ENCODE measurements at regions not wholly inside any gene's neighbourhood (a gene's known extent, or its start where the extent isn't known, plus 50 kb on each side); places are given as distances from the start of the nearest gene placed in this dataset.

DNA sequence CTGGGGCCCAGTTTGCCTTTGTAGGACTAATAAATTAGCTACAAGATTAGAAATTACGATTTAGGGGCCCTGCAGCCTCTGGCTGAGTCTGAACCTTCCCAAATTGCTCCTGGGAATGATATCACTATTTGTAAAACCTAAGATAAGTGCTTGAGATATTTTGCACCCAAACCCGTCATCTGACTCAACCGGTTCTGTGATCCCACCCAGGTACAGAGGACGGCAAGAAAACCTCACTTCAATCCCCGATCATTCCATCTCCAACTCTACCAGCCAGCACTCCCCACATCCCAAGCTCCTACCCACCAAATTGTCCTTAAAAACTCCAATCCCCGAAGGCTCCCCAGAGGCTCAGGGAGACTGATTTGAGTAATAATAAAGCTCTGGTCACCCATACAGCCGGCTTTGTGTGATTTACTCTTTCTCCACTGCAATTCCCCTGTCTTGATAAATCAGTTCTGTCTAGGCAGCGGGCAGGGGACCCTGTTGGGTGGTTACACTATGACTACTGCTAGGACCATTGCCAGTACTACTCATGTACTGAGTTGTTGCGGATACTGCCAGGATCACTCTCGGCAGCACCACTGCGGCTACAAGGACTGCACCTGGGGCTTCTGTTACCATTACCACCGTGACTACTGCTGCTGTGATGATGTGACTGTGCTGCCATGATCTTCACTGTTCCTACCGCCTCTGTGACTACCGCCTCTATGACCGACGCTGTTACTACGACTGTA is 73.1 kb downstream of the IRF8 start:
- intact Hi-C loops (cut with DNase I; ENCODE audit: low total_unique reads) = no loop called here
- Histone ChIP-seq H3K9me3 (no peaks in the 10 kb centered on the region), H3K27me3 (no peaks in the 10 kb centered on the region), H3K4me1 (peaks cover 8% of the 10 kb centered on the region), H3K27ac (no peak overlapping the region), H3K36me3 (ENCODE audit: low read depth, missing control alignments) (no peaks in the 10 kb centered on the region), H3K4me3 (no peak overlapping the region)
- whole genome bisulfite sequencing, 2 donors = 86 to 91% methylated on average over 17 of the region's 17 CpGs
- TF ChIP-seq POLR2A (IDR thresholded peaks at IDR 0.05) = no peak
- no peak for TF ChIP-seq CTCF (IDR thresholded peaks at IDR 0.05)
- DNase-seq = no peak

- Histone ChIP-seq H3K9me3 (no peaks in the 10 kb centered on the region), H3K4me1 (peaks cover under 1% of the 10 kb centered on the region), H3K36me3 (ENCODE audit: low read depth, missing control alignments) (no peaks in the 10 kb centered on the region), H3K27ac (no peak overlapping the region), H3K27me3 (no peaks in the 10 kb centered on the region), H3K4me3 (no peak overlapping the region)
- WGBS, 2 donors = 75 to 80% methylated on average over 11 to 13 of the region's 13 CpGs
- TF ChIP-seq CTCF (IDR thresholded peaks at IDR 0.05) (no peak), POLR2A (IDR thresholded peaks at IDR 0.05) (no peak)
- no peak for DNase-seq
- intact Hi-C loops (cut with DNase I; ENCODE audit: low total_unique reads) = no loop called here
These were observed 75.7 kb downstream of the IRF8 start for GRCh38 chr16:85974428-85975375.

- 87 to 89% methylated on average over 7 of the region's 7 CpGs for WGBS, 2 donors
- H3K27me3 ChIP-seq = no peaks in the 10 kb centered on the region
- intact Hi-C loops (cut with DNase I; ENCODE audit: low total_unique reads) = no loop called here
- H3K4me1 ChIP-seq = no peaks in the 10 kb centered on the region
- no peak for DNase-seq
- TF ChIP-seq CTCF (IDR thresholded peaks at IDR 0.05) (no peak), POLR2A (IDR thresholded peaks at IDR 0.05) (no peak)
- no peaks in the 10 kb centered on the region for H3K36me3 ChIP-seq (ENCODE audit: low read depth, missing control alignments)
- H3K9me3 ChIP-seq = no peaks in the 10 kb centered on the region
- H3K27ac ChIP-seq = no peak overlapping the region
- H3K4me3 ChIP-seq = no peak overlapping the region
These were observed 76.6 kb downstream of the IRF8 start for GRCh38 chr16:85975451-85975981.

DNA sequence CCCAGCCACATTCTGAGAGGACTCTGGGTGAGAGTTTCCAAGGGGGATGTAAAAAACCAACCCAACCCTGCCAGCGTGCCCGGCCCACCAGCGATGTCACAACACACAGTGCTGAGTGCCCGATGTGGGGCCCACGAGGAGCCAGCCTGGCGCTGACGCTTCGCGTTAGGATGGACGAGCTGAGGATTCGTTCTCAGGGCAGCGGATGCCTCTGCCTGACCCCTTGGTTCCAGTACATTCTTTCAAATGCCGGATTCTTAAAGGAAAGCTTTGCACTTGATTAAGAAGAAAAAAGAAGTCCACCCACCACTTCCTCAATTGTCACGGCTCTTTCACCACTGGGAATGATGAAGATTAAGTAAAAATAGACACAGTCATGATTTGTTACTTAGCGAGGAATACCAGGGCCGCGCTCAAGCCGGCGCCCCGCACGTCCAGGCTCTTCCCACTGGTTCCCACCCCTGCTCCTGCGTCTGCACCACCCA is 79.4 kb downstream of the IRF8 start:
- intact Hi-C loops (cut with DNase I; ENCODE audit: low total_unique reads) = no loop called here
- Histone ChIP-seq H3K4me1 (no peaks in the 10 kb centered on the region), H3K27me3 (no peaks in the 10 kb centered on the region), H3K9me3 (no peaks in the 10 kb centered on the region), H3K36me3 (ENCODE audit: low read depth, missing control alignments) (no peaks in the 10 kb centered on the region), H3K4me3 (no peak overlapping the region), H3K27ac (no peak overlapping the region)
- TF ChIP-seq POLR2A (IDR thresholded peaks at IDR 0.05) = no peak
- no peak for TF ChIP-seq CTCF (IDR thresholded peaks at IDR 0.05)
- 62 to 67% methylated on average over 13 to 22 of the region's 22 CpGs for WGBS, 2 donors
- no peak for DNase-seq

All from testis (tissue), 2 donors.